Lower leg skin (tissue), 4 donors: ENCODE measurements at regions not wholly inside any gene's neighbourhood (a gene's known extent, or its start where the extent isn't known, plus 50 kb on each side); places are given as distances from the start of the nearest gene placed in this dataset.
"Not testable (repeated sequence)": the region's sequence is repeated elsewhere in the genome, so short reads cannot be mapped to it uniquely, and the experiment has no call there.

Experiments used
- DNase-seq, 2 donors: peaks; one replicate each; pipeline ENCODE4 v3.0.0-alpha.2; 2019; ENCODE audit warnings: low spot score in 2 of 2
- H3K4me3 ChIP-seq: fragments of 200-600 bp; sonication (generic); 2 replicates; pipeline ENCODE4 v1.5.1; 2017; ENCODE audit warnings: mild to moderate bottlenecking, low read depth; ENCODE audit not compliant: poor library complexity, severe bottlenecking
- POLR2A ChIP-seq, 2 donors: fragments of 450-650 bp; IDR thresholded peaks; one replicate each; pipeline ENCODE4 v1.6.1; 2016 to 2017; ENCODE audit warnings: antibody characterized with exemption in 2 of 2, mild to moderate bottlenecking in 1 of 2, moderate library complexity in 1 of 2
- WGBS, 2 donors: methylation state at CpG; one replicate each; pipeline ENCODE4 v1.1.5; 2018; 5-methylcytosine and 5-hydroxymethylcytosine counted together
- intact Hi-C: fragments of 100-400 bp; cut with DNase I; formaldehyde crosslinking; loops from one replicate; pipeline ENCODE4 v1.15.0; 2023; ENCODE audit warnings: low total_unique reads
- TF ChIP-seq, protein P1 (sequence below), 3 donors: fragments of 450-650 bp; IDR thresholded peaks; one replicate each; pipeline ENCODE4 v1.5.1; 2016; ENCODE audit warnings: antibody characterized with exemption in 3 of 3, mild to moderate bottlenecking in 3 of 3, moderate library complexity in 2 of 3

DNA sequence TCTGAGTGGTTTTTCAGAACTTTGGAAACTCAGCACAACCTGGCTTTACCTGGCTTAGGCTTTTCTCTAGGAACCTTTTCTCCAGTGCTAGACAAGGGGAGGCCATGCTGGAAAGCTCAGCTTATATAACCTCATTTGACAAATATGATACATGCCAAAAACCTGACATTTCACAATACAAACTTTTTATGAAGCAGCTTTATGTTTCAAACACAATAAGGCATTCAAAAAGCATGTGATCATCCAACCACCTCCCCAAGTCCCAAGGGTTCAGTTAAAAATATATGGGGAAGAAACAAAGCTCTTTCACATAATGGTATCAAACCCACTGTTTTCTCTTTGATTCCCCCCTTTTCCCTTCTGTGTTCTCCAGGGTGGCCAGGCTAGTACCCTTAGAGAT, 63.7 kb downstream of the ZC3H11B start:
- intact Hi-C loops: no loop called here
- H3K4me3 ChIP-seq: no peak overlapping the region
- no peak for DNase-seq
- TF ChIP-seq, protein P1, sequence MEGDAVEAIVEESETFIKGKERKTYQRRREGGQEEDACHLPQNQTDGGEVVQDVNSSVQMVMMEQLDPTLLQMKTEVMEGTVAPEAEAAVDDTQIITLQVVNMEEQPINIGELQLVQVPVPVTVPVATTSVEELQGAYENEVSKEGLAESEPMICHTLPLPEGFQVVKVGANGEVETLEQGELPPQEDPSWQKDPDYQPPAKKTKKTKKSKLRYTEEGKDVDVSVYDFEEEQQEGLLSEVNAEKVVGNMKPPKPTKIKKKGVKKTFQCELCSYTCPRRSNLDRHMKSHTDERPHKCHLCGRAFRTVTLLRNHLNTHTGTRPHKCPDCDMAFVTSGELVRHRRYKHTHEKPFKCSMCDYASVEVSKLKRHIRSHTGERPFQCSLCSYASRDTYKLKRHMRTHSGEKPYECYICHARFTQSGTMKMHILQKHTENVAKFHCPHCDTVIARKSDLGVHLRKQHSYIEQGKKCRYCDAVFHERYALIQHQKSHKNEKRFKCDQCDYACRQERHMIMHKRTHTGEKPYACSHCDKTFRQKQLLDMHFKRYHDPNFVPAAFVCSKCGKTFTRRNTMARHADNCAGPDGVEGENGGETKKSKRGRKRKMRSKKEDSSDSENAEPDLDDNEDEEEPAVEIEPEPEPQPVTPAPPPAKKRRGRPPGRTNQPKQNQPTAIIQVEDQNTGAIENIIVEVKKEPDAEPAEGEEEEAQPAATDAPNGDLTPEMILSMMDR (IDR thresholded peaks at IDR 0.05): no peak
- no peak for TF ChIP-seq POLR2A (IDR thresholded peaks at IDR 0.05)

DNA sequence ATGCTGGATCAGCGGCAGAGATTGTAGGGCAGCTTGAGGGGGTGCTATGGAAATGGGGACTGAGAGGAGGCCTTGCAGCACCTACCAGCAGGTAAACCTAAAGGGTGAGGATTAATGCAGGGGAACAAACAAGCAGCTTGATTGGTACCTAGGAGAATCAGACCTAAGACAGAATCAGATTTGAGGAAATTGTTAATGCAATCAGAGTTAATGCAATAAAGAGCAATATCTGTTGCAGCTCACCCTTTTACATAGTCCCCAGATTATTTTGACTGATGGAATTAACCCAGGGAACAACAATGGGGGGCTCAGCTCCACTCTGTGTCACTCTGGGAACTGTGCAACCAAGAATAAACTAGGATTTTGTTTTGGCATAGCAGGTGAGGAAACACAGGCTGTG, 64.5 kb downstream of the ZC3H11B start:
- no peak for DNase-seq
- no peak overlapping the region for H3K4me3 ChIP-seq
- 93 to 96% methylated on average over 1 of the region's 1 CpG for WGBS, 2 donors
- TF ChIP-seq, protein P1 (IDR thresholded peaks at IDR 0.05): no peak
- intact Hi-C loops: no loop called here

DNA sequence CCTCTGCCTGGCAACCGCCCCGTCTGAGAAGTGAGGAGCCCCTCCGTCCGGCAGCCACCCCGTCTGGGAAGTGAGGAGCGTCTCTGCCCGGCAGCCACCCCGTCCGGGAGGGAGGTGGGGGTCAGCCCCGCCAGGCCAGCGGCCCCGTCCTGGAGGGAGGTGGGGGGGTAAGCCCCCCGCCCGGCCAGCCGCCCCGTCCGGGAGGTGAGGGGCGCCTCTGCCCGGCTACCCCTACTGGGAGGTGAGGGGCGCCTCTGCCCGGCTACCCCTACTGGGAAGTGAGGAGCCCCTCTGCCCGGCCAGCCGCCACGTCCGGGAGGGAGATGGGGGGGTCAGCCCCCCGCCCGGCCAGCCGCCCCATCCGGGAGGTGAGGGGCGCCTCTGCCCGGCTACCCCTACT, 67.1 kb downstream of the ZC3H11B start:
- DNase-seq, H3K4me3 ChIP-seq, intact Hi-C loops: not testable (repeated sequence)
- 97% methylated on average over 20 of the region's 31 CpGs; no CpG with 5 or more reads in 1 of the 2 donors for WGBS, 2 donors

DNA sequence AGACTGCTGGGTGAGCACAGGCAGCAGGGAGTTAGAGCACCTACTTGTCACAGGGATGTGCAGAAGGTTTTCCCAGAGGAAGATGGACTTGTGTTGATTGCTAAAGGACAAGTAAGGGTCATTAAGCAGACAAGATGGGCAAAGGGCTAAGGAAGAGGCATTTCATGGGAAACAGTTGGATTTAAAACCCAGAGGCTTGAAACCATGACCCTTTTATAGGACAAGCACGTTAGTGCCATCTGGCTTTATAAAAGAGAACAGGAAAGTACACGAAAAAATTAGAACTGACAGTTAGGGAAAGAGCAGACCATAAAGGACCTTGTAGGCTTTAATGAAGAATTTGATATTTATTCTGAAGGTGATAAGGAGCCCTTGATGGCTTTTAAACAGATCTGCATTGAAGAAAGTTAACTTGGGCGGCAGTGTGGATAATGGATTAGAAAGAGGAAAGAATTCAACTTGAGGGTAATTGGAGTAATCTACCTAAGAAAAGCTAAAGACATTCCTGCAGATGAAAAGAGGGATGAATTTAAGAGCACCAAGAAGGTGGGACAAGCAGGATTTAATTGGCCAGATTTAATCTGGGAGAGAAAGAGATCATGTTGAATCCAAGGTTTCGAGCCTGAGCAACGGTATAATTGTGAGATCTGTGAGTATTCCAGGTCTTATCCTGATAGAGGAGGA, 68.6 kb downstream of the ZC3H11B start:
- no peak for DNase-seq
- TF ChIP-seq, protein P1 (IDR thresholded peaks at IDR 0.05): no peak
- TF ChIP-seq POLR2A (IDR thresholded peaks at IDR 0.05): no peak
- no peak overlapping the region for H3K4me3 ChIP-seq
- WGBS, 2 donors: 70 to 74% methylated on average over 5 of the region's 5 CpGs
- intact Hi-C loops: no loop called here

DNA sequence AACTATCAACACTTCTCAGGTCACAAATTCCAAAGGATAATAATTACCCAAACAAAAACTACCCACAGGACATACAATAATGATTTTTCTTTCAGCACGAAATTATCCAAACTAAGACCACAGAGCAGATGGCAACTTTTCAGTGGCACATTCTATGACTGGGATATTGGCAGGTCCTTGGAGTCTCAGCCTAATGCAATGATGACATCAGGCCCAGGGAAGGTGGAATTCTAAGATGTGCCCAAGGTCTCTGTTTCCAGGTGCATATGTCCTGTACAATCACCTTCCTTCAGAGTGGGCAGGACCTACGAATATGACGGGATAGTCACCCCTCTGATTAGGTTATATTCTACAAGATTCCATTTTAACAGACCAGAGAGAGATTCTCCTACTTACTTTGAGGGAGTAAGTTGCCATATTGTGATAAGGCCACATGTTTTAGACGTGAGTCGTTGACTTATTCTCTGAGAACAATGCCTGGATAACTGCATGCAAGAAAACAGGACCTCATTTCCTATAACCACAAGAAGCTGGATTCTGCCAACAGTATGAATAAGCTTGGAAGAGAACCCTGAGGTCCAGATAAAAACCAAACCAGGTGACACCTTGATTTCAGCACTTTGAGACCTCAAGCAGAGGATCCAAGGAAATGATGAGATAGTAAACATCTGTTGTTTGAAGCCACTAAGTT, 69.9 kb downstream of the ZC3H11B start:
- no peak for DNase-seq
- intact Hi-C loops: no loop called here
- WGBS, 2 donors: 91 to 92% methylated on average over 5 of the region's 5 CpGs
- no peak for TF ChIP-seq POLR2A (IDR thresholded peaks at IDR 0.05)
- TF ChIP-seq, protein P1 (IDR thresholded peaks at IDR 0.05): no peak
- H3K4me3 ChIP-seq: no peak overlapping the region

DNA sequence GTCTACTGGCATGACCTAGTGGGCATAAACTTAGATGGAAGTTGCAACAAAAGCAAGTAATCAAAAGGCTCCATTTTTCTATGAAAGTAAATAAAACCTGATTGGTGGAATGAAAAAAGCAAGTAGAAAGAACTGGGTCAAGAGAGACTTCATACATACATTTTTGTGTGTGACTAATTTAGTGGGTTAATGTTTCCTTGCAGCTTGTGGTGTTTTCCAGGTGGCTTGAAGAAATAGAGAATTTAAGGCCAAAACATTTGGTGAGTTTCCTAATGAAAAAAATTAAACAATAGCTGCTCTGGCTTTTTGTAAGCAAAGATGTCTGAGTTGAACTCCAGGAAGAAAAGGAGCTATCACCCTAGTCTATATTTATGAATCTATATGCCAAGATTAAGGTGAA, 71.0 kb downstream of the ZC3H11B start:
- intact Hi-C loops: no loop called here

More for the DNA sequence above, 71.0 kb downstream of the ZC3H11B start:
- TF ChIP-seq, protein P1 (IDR thresholded peaks at IDR 0.05): no peak
- no peak for TF ChIP-seq POLR2A (IDR thresholded peaks at IDR 0.05)
- no peak for DNase-seq
- no peak overlapping the region for H3K4me3 ChIP-seq
